Tibial nerve (tissue), 4 donors: ENCODE measurements at regions not wholly inside any gene's neighbourhood (a gene's known extent, or its start where the extent isn't known, plus 50 kb on each side); places are given as distances from the start of the nearest gene placed in this dataset.
"Not testable (repeated sequence)": the region's sequence is repeated elsewhere in the genome, so short reads cannot be mapped to it uniquely, and the experiment has no call there.

Experiments used
- DNase-seq, 2 donors: peaks; one replicate each; pipeline ENCODE4 v3.0.0-alpha.2; 2019; ENCODE audit warnings: low spot score in 2 of 2
- H3K27ac ChIP-seq, 4 donors: fragments of 200-600 bp; sonication (generic) in 3 of 4; one replicate each; pipeline ENCODE4 v1.5.1; 2017 to 2019; ENCODE audit warnings: mild to moderate bottlenecking in 1 of 4
- H3K27me3 ChIP-seq, 2 donors: fragments of 200-600 bp; sonication (generic) in 1 of 2; one replicate each; pipeline versions ENCODE4 v1.5.1 to v1.6.0; 2017 to 2019
- H3K36me3 ChIP-seq, 3 donors: fragments of 200-600 bp; sonication (generic); one replicate each; pipeline ENCODE4 v1.5.1; 2018 to 2019
- H3K4me1 ChIP-seq, 4 donors: fragments of 200-600 bp; sonication (generic) in 3 of 4; one replicate each; pipeline ENCODE4 v1.5.1; 2017 to 2019
- H3K4me3 ChIP-seq, 4 donors: fragments of 200-600 bp; sonication (generic) in 3 of 4; one replicate each; pipeline ENCODE4 v1.5.1; 2017 to 2019; ENCODE audit warnings: mild to moderate bottlenecking in 1 of 4, moderate library complexity in 1 of 4
- H3K9me3 ChIP-seq, 4 donors: fragments of 200-600 bp; sonication (generic) in 3 of 4; one replicate each; pipeline ENCODE4 v1.5.1; 2017 to 2019
- EP300 ChIP-seq, 2 donors: sonication (generic); formaldehyde crosslinking; IDR thresholded peaks; one replicate each; pipeline ENCODE4 v1.6.1; 2017; ENCODE audit warnings: antibody characterized with exemption in 2 of 2, mild to moderate bottlenecking in 1 of 2
- POLR2A ChIP-seq, 2 donors: fragments of 450-650 bp; IDR thresholded peaks; one replicate each; pipeline ENCODE4 v1.6.1; 2017; ENCODE audit warnings: antibody characterized with exemption in 2 of 2, mild to moderate bottlenecking in 2 of 2, moderate library complexity in 2 of 2
- WGBS, 2 donors: methylation state at CpG; one replicate each; pipeline ENCODE4 v1.1.5; 2018; 5-methylcytosine and 5-hydroxymethylcytosine counted together
- TF ChIP-seq, protein P1 (sequence below), 5 experiments: fragments of 200-600 bp in 3 of 5; fragments of 450-650 bp in 2 of 5; sonication (generic) in 3 of 5; IDR thresholded peaks; one replicate each; pipeline ENCODE4 v1.5.1; 2016 to 2019; ENCODE audit warnings: antibody characterized with exemption in 5 of 5, mild to moderate bottlenecking in 3 of 5, moderate library complexity in 2 of 5

DNA sequence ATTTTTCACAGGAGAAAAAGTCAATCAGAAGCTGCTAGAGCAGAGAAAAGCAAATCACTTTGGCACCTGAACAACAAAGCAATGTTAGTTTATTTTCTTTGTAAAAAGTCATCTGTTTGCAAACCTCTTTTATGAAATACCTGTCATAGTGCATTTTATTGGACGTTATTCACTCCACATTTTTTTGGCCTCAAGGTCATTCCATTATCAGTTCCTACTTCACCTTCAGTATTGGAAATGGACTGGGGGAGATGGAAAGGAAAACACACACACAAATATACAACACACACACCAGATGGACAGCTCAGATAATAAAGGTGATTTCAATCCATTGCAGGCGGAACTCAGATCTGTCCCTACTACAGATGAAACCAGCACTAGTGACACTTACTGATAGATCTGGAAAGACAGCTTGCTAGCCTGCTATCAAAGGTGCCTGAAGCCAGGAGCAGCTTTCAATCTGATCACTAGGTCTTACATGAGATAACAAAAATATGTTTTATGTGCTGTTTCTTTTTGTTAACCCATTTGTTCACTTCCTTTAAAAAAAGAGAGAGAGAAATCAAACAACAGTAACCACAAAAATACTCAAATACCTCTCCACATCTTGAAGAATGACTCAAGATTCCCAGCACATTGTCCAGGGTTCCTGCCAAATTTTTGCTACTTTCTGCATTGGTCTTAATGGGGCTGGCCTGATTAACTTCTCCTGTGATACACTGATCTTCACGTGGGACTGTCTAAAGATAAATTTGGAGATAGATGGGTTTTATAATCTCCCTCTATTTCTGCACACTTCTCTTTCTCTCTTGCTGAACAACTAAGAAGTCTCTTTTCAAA, 844.3 kb upstream of the TENM4 start:
- TF ChIP-seq EP300 (IDR thresholded peaks at IDR 0.05) (no peak), POLR2A (IDR thresholded peaks at IDR 0.05) (no peak)
- TF ChIP-seq, protein P1, sequence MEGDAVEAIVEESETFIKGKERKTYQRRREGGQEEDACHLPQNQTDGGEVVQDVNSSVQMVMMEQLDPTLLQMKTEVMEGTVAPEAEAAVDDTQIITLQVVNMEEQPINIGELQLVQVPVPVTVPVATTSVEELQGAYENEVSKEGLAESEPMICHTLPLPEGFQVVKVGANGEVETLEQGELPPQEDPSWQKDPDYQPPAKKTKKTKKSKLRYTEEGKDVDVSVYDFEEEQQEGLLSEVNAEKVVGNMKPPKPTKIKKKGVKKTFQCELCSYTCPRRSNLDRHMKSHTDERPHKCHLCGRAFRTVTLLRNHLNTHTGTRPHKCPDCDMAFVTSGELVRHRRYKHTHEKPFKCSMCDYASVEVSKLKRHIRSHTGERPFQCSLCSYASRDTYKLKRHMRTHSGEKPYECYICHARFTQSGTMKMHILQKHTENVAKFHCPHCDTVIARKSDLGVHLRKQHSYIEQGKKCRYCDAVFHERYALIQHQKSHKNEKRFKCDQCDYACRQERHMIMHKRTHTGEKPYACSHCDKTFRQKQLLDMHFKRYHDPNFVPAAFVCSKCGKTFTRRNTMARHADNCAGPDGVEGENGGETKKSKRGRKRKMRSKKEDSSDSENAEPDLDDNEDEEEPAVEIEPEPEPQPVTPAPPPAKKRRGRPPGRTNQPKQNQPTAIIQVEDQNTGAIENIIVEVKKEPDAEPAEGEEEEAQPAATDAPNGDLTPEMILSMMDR (IDR thresholded peaks at IDR 0.05) = no peak
- Histone ChIP-seq H3K4me3 (no peak overlapping the region), H3K9me3 (no peaks in the 10 kb centered on the region), H3K36me3 (no peaks in the 10 kb centered on the region), H3K27ac (no peak overlapping the region), H3K27me3 (no peaks in the 10 kb centered on the region), H3K4me1 (no peaks in the 10 kb centered on the region)
- no peak for DNase-seq
- 61 to 71% methylated on average over 3 of the region's 3 CpGs for WGBS, 2 donors

GRCh38 chr11:80282643-80283042, 841.8 kb upstream of the TENM4 start:
- TF ChIP-seq POLR2A (IDR thresholded peaks at IDR 0.05) (no peak), EP300 (IDR thresholded peaks at IDR 0.05) (no peak)
- TF ChIP-seq, protein P1 (IDR thresholded peaks at IDR 0.05) = no peak
- no peaks in the 10 kb centered on the region for H3K4me1 ChIP-seq
- H3K27ac ChIP-seq = no peak overlapping the region
- 69 to 82% methylated on average over 2 of the region's 2 CpGs for whole genome bisulfite sequencing, 2 donors
- no peaks in the 10 kb centered on the region for H3K36me3 ChIP-seq
- H3K27me3 ChIP-seq = no peaks in the 10 kb centered on the region
- DNase-seq = no peak
- no peaks in the 10 kb centered on the region for H3K9me3 ChIP-seq
- no peak overlapping the region for H3K4me3 ChIP-seq

DNA sequence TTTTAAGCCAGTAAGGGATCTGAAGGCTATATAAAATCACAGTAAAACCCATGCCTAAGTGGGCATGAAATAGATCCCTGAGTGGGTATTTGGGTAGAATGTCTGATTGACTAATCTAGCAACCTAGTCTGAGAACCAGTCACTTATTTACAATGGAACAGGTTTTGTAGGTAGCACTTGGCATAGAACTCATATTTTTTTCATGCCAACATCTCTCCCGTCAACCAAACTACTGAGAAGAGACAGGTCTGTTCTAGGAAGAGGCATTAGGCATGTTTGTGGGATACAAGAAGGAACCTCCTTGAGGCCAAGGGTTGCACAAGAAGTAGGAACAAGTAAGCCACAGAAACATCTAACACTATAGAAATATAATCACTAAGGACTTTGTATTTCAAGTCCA, 840.4 kb upstream of the TENM4 start:
- H3K4me3 ChIP-seq = no peak overlapping the region
- TF ChIP-seq, protein P1 (IDR thresholded peaks at IDR 0.05) = no peak
- TF ChIP-seq EP300 (IDR thresholded peaks at IDR 0.05) (no peak), POLR2A (IDR thresholded peaks at IDR 0.05) (no peak)
- H3K27me3 ChIP-seq = no peaks in the 10 kb centered on the region
- DNase-seq = no peak
- H3K27ac ChIP-seq = no peak overlapping the region
- H3K9me3 ChIP-seq = no peaks in the 10 kb centered on the region
- H3K4me1 ChIP-seq = no peaks in the 10 kb centered on the region
- 67 to 84% methylated on average over 1 of the region's 1 CpG for WGBS, 2 donors
- H3K36me3 ChIP-seq = no peaks in the 10 kb centered on the region

DNA sequence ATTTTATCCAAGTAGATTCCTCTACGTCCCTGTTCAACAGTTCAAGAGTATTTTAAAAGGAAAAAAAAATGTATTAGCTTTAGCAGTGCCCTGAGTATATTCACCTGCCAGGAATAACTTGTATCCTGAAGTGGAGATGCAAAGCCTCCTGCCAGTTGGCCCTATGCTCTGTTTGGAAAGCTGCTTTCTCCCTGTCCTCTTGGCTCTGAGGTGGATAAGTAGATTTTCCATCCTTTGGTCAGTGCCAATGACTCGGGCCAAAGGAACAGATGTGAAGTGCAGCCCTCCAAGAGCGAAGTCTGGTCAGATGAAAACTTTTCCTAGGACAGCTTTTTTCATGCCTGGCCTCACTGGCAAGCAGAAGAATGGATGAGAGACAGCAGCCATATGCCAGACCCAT, 839.9 kb upstream of the TENM4 start:
- no peaks in the 10 kb centered on the region for H3K27me3 ChIP-seq
- TF ChIP-seq POLR2A (IDR thresholded peaks at IDR 0.05) (no peak), EP300 (IDR thresholded peaks at IDR 0.05) (no peak)
- TF ChIP-seq, protein P1 (IDR thresholded peaks at IDR 0.05) = no peak
- no peak overlapping the region for H3K4me3 ChIP-seq
- peak in 1 of 2 donors; percentile 7 for DNase-seq
- no peaks in the 10 kb centered on the region for H3K9me3 ChIP-seq
- H3K27ac ChIP-seq = no peak overlapping the region
- no peaks in the 10 kb centered on the region for H3K36me3 ChIP-seq
- no peaks in the 10 kb centered on the region for H3K4me1 ChIP-seq
- 51 to 59% methylated on average over 3 of the region's 3 CpGs for WGBS, 2 donors

- DNase-seq = no peak
These were observed 820.9 kb upstream of the TENM4 start for GRCh38 chr11:80261776-80262175.

DNA sequence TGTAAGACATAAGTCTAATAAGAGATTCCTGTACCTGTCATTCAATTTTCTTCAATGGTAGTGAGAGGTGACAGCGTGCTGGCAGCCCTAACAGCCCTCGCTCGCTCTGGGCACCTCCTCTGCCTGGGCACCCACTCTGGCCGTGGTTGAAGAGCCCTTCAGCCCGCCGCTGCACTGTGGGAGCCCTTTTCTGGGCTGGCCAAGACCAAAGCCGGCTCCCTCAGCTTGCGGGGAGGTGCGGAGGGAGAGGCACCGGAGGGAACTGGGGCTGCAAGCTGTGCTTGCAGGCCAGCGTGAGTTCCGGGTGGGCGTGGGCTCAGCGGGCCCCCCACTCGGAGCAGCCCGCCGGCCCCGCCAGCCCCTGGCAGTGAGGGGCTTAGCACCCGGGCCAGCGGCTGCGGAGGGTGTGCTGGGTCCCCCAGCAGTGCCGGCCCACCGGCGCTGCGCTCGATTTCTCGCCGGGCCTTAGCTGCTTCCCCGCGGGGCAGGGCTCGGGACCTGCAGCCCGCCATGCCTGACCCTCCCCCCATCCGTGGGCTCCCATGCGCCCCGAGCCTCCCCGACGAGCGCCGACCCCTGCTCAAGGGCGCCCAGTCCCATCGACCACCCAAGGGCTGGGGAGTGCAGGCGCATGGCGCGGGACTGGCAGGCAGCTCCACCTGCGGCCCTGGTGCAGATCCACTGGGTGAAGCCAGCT, 816.6 kb upstream of the TENM4 start:
- not testable (repeated sequence) for H3K36me3 ChIP-seq, H3K27me3 ChIP-seq, DNase-seq, H3K9me3 ChIP-seq, H3K4me3 ChIP-seq, H3K27ac ChIP-seq, H3K4me1 ChIP-seq
- 94 to 96% methylated on average over 45 of the region's 45 CpGs for WGBS, 2 donors

More at GRCh38 chr11:80261776-80262175, 820.9 kb upstream of the TENM4 start:
- H3K4me3 ChIP-seq = no peak overlapping the region
- no peaks in the 10 kb centered on the region for H3K9me3 ChIP-seq
- H3K27ac ChIP-seq = no peak overlapping the region
- WGBS, 2 donors = 56 to 59% methylated on average over 5 of the region's 5 CpGs
- TF ChIP-seq, protein P1 (IDR thresholded peaks at IDR 0.05) = no peak
- TF ChIP-seq POLR2A (IDR thresholded peaks at IDR 0.05) = no peak
- no peak for TF ChIP-seq EP300 (IDR thresholded peaks at IDR 0.05)
- no peaks in the 10 kb centered on the region for H3K36me3 ChIP-seq
- no peaks in the 10 kb centered on the region for H3K27me3 ChIP-seq
- no peaks in the 10 kb centered on the region for H3K4me1 ChIP-seq
